ENCODE measurements at regions not wholly inside any gene's neighbourhood (a gene's known extent, or its start where the extent isn't known, plus 50 kb on each side); places are given as distances from the start of the nearest gene placed in this dataset.

DNA sequence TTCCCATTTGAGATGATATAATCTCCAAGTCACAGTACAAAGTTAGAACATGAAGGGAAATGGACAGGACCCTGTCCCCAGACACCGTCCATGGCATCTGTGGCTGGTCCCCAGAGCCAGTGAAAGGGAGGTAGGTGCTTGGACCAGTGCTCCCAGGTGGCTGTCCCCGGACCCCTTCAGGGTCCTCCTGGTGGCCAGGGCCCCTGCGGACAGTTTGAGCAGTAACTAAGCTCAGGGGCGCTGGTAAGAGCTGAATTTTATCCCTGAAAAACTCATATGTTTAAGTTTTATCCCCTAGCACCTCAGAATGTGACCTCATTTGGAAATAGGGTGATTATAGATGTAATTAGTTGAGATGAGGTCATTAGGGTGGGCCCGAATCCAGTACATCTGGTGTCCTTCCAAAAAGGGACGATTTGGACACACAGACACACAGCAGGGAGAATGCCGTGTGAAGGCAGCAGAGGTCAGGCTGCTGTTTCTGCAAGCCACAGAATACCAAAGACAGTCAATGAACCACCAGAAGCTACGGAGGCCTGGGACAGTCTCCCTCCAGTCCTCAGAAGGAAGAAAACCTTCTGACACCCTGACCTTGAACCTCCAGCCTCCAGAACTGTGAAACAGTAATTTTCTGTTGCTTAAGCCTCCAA lies 185.0 kb downstream of the ATPSCKMT start:
- ATAC-seq (no peak), DNase-seq (no peak)
- Mint-ChIP-seq H3K9me3 (ENCODE audit: insufficient read depth) (no peaks in the 10 kb centered on the region), H3K27me3 (ENCODE audit: low read depth) (no peaks in the 10 kb centered on the region), H3K36me3 (ENCODE audit: low read depth) (no peaks in the 10 kb centered on the region), H3K4me3 (no peak overlapping the region), H3K27ac (no peak overlapping the region), H3K4me1 (ENCODE audit: low read depth) (no peaks in the 10 kb centered on the region)
- POLR2A ChIA-PET, result no interaction called here
- CTCF ChIA-PET, result no interaction called here

DNA sequence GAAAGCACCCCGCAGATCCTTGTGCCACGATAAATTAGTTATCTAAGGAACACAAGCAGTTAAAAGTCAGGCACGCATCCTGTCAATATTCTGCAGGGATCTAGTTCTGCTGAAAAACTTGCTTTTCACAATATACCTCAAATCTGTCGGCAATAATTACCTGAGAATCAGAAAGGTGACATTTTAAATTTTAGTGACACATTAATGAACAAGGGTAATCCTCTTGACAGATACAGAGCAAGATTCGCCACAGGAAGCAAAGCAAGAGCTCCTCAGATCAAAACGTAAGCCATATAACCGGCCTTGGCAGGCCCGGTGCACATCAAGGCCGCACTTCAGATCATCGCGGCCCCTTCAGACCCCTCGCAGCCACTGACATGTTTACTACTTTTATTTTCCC lies 185.7 kb downstream of the ATPSCKMT start:
- Mint-ChIP-seq H3K27me3 (ENCODE audit: low read depth) (no peaks in the 10 kb centered on the region), H3K4me1 (ENCODE audit: low read depth) (no peaks in the 10 kb centered on the region), H3K9me3 (ENCODE audit: insufficient read depth) (no peaks in the 10 kb centered on the region), H3K27ac (no peak overlapping the region), H3K36me3 (ENCODE audit: low read depth) (no peaks in the 10 kb centered on the region), H3K4me3 (no peak overlapping the region)
- DNase-seq, result no peak
- POLR2A ChIA-PET, result no interaction called here
- no peak for ATAC-seq
- CTCF ChIA-PET, result no interaction called here

DNA sequence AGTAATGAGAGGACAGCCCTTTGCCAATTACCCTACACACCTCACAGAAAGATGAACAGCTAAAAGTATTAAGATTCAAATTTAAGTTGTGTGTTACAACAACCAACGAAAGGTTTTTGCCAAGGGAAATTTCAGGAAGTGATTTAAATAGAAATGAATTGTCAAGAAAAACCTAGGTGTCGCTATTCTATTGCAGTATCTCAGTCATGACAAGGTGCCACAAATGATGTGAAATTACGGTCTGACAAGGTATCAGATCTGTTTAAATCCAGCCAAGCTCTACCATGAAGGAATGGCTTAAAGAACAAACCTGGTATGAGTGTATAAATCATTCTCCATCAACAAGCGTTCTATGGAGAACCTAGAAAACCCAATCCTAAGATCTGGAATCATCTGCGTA lies 189.7 kb downstream of the ATPSCKMT start:
- Mint-ChIP-seq H3K9me3 (ENCODE audit: insufficient read depth) (no peaks in the 10 kb centered on the region), H3K36me3 (ENCODE audit: low read depth) (no peaks in the 10 kb centered on the region), H3K27ac (no peak overlapping the region), H3K4me3 (no peak overlapping the region), H3K4me1 (ENCODE audit: low read depth) (no peaks in the 10 kb centered on the region), H3K27me3 (ENCODE audit: low read depth) (no peaks in the 10 kb centered on the region)
- POLR2A ChIA-PET, result no interaction called here
- DNase-seq (no peak), ATAC-seq (no peak)
- CTCF ChIA-PET, result no interaction called here

- Mint-ChIP-seq H3K4me1 (ENCODE audit: low read depth) (no peaks in the 10 kb centered on the region), H3K27me3 (ENCODE audit: low read depth) (no peaks in the 10 kb centered on the region), H3K4me3 (no peak overlapping the region), H3K27ac (no peak overlapping the region), H3K9me3 (ENCODE audit: insufficient read depth) (no peaks in the 10 kb centered on the region), H3K36me3 (ENCODE audit: low read depth) (no peaks in the 10 kb centered on the region)
- ChIA-PET POLR2A (no interaction called here), CTCF (no interaction called here)
- ATAC-seq (no peak), DNase-seq (no peak)
Observed at GRCh38 chr5:10059556-10059955, 190.1 kb downstream of the ATPSCKMT start.

- Mint-ChIP-seq H3K9me3 (ENCODE audit: insufficient read depth) (peaks cover 6% of the 10 kb centered on the region), H3K27me3 (ENCODE audit: low read depth) (no peaks in the 10 kb centered on the region), H3K27ac (no peak overlapping the region), H3K36me3 (ENCODE audit: low read depth) (no peaks in the 10 kb centered on the region), H3K4me3 (no peak overlapping the region), H3K4me1 (ENCODE audit: low read depth) (no peaks in the 10 kb centered on the region)
- ATAC-seq, result no peak
- ChIA-PET CTCF (no interaction called here), POLR2A (no interaction called here)
- no peak for DNase-seq
Observed at GRCh38 chr5:10057356-10057755, 192.3 kb downstream of the ATPSCKMT start.

GRCh38 chr5:10056228-10056760 lies 193.4 kb downstream of the ATPSCKMT start:
- Mint-ChIP-seq H3K9me3 (ENCODE audit: insufficient read depth) (peaks cover 8% of the 10 kb centered on the region), H3K36me3 (ENCODE audit: low read depth) (no peaks in the 10 kb centered on the region), H3K4me1 (ENCODE audit: low read depth) (no peaks in the 10 kb centered on the region), H3K4me3 (no peak overlapping the region), H3K27me3 (ENCODE audit: low read depth) (no peaks in the 10 kb centered on the region), H3K27ac (no peak overlapping the region)
- CTCF ChIA-PET, result no interaction called here
- no peak for ATAC-seq
- no peak for DNase-seq
- POLR2A ChIA-PET, result no interaction called here

DNA sequence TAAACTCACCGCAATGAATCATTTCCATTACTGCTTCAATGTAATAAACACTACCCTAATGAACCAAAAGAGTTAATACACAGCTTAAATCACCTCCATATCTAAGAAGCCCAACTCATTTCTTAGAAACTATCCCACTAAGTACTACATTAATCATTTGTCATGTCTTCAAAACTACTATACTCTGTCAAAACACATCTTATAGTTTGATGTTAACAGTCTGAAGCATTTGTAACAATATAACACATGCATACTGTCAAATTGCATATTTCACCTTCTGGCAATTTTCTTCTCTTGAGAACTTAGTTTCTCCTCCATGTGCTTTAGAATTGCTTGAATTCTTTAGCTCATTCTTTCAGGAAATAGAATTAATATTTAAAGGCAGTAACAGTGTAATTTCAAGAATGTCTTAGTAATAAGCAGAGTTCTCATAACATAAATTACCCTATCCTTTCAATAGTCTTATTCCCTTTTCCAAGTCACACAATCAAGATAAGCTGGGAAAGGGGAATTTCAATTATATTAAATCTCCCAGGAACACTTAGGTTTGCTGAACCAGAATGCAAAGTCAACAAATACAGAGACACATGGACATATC lies 199.7 kb downstream of the ATPSCKMT start:
- no peaks in the 10 kb centered on the region for H3K36me3 Mint-ChIP-seq (ENCODE audit: low read depth)
- ChIA-PET CTCF (no interaction called here), POLR2A (no interaction called here)
- H3K27ac Mint-ChIP-seq, result no peak overlapping the region
- no peaks in the 10 kb centered on the region for H3K4me1 Mint-ChIP-seq (ENCODE audit: low read depth)
- no peaks in the 10 kb centered on the region for H3K27me3 Mint-ChIP-seq (ENCODE audit: low read depth)
- no peak overlapping the region for H3K4me3 Mint-ChIP-seq
- DNase-seq (no peak), ATAC-seq (no peak)
- peaks cover 14% of the 10 kb centered on the region for H3K9me3 Mint-ChIP-seq (ENCODE audit: insufficient read depth)

- no peaks in the 10 kb centered on the region for H3K36me3 Mint-ChIP-seq (ENCODE audit: low read depth)
- no peaks in the 10 kb centered on the region for H3K4me1 Mint-ChIP-seq (ENCODE audit: low read depth)
- POLR2A ChIA-PET, result no interaction called here
- H3K27me3 Mint-ChIP-seq (ENCODE audit: low read depth), result no peaks in the 10 kb centered on the region
- no peak overlapping the region for H3K27ac Mint-ChIP-seq
- H3K9me3 Mint-ChIP-seq (ENCODE audit: insufficient read depth), result peaks cover 7% of the 10 kb centered on the region
- H3K4me3 Mint-ChIP-seq, result no peak overlapping the region
- no peak for ATAC-seq
- CTCF ChIA-PET, result no interaction called here
- no peak for DNase-seq
Observed at GRCh38 chr5:10046676-10047075, 203.0 kb downstream of the ATPSCKMT start.

DNA sequence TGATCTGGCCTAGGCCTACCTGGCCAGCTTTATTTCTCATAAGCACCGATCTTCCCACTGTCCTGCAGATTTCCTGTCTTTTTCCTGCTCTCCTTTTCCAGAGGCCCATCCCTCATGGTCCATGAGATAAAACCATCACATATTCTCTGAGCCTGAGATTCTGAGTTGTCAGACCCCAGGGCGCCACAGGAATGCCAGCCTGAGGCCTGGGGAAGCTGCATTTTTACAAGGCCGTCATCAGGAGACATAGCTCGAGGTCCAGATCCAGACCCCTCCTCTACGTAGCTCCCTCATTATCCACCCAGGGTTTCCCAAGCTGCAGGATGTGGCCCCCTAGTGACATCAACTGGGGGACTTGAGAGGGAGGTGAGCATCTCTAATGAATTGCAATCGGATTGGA lies 204.3 kb downstream of the ATPSCKMT start:
- Mint-ChIP-seq H3K36me3 (ENCODE audit: low read depth) (no peaks in the 10 kb centered on the region), H3K27me3 (ENCODE audit: low read depth) (no peaks in the 10 kb centered on the region), H3K27ac (no peak overlapping the region), H3K4me1 (ENCODE audit: low read depth) (no peaks in the 10 kb centered on the region), H3K4me3 (no peak overlapping the region), H3K9me3 (ENCODE audit: insufficient read depth) (no peaks in the 10 kb centered on the region)
- ATAC-seq (no peak), DNase-seq (no peak)
- ChIA-PET POLR2A (no interaction called here), CTCF (no interaction called here)

GRCh38 chr5:10036136-10036815 lies 213.4 kb downstream of the ATPSCKMT start:
- no peaks in the 10 kb centered on the region for H3K36me3 Mint-ChIP-seq (ENCODE audit: low read depth)
- no peak overlapping the region for H3K27ac Mint-ChIP-seq
- H3K27me3 Mint-ChIP-seq (ENCODE audit: low read depth), result no peaks in the 10 kb centered on the region
- POLR2A ChIA-PET, result no interaction called here
- CTCF ChIA-PET, result no interaction called here
- H3K4me3 Mint-ChIP-seq, result no peak overlapping the region
- ATAC-seq, result no peak
- H3K9me3 Mint-ChIP-seq (ENCODE audit: insufficient read depth), result no peaks in the 10 kb centered on the region
- DNase-seq, result no peak
- H3K4me1 Mint-ChIP-seq (ENCODE audit: low read depth), result no peaks in the 10 kb centered on the region

GRCh38 chr5:10034001-10034400 lies 215.7 kb downstream of the ATPSCKMT start:
- H3K27me3 Mint-ChIP-seq (ENCODE audit: low read depth), result no peaks in the 10 kb centered on the region
- CTCF ChIA-PET, result no interaction called here
- H3K9me3 Mint-ChIP-seq (ENCODE audit: insufficient read depth), result peaks cover 4% of the 10 kb centered on the region
- H3K27ac Mint-ChIP-seq, result no peak overlapping the region
- H3K36me3 Mint-ChIP-seq (ENCODE audit: low read depth), result no peaks in the 10 kb centered on the region
- ATAC-seq (no peak), DNase-seq (no peak)
- H3K4me1 Mint-ChIP-seq (ENCODE audit: low read depth), result no peaks in the 10 kb centered on the region
- no peak overlapping the region for H3K4me3 Mint-ChIP-seq
- POLR2A ChIA-PET, result no interaction called here

DNA sequence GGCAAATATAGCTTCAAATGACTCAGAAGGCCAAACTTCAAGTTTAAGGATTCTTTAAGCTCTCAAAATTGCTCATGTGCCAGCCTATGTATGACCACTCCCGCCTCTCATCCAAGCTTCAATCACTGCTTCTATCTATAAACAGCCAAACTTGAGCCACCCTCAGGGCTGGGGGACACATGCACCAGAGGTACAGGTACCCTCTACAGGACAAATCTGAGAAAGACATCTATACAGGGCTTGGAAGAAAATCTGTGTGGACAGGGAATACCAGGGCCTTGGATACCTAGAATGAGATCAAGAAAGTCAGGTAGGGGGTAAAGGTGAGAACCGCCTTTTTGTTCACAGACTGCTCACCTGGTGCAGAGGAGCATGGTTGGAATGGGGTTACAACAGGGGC lies 217.9 kb downstream of the ATPSCKMT start:
- ATAC-seq, result no peak
- Mint-ChIP-seq H3K27ac (no peak overlapping the region), H3K9me3 (ENCODE audit: insufficient read depth) (peaks cover 5% of the 10 kb centered on the region), H3K27me3 (ENCODE audit: low read depth) (no peaks in the 10 kb centered on the region), H3K4me3 (no peak overlapping the region), H3K36me3 (ENCODE audit: low read depth) (no peaks in the 10 kb centered on the region), H3K4me1 (ENCODE audit: low read depth) (no peaks in the 10 kb centered on the region)
- DNase-seq, result no peak
- CTCF ChIA-PET, result no interaction called here
- POLR2A ChIA-PET, result no interaction called here
